ENCODE measurements at regions not wholly inside any gene's neighbourhood (a gene's known extent, or its start where the extent isn't known, plus 50 kb on each side); places are given as distances from the start of the nearest gene placed in this dataset.

DNA sequence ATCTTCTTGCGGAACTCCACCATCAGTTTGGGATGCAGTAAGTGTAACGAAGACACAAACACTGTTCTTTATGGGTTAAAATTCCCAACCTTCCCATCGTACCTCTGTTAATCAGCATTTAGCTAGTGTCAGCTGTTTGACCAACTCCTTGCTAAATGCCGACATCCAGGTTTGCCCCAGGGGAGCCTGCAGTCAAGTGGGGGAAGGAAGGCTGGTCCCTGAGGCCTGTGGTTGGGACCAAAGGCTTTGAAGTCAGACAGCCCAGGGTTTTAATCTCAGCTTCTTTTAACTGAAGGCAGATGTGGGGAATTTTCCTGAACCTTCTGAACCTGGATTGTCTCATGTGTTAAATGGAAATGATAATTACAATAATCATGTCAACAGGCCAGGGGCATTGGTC, 443.7 kb downstream of the GLRX3 start:
- no peaks in the 10 kb centered on the region; the same call in 1 of the 2 replicates for H3K27me3 ChIP-seq (ENCODE audit: control insufficient read depth, insufficient read depth, low read length)
- H3K9me3 ChIP-seq (ENCODE audit: control insufficient read depth, insufficient read depth, low read depth, low read length): no peaks in the 10 kb centered on the region
- H3K36me3 ChIP-seq (ENCODE audit: control insufficient read depth, insufficient read depth, low read length): no peaks in the 10 kb centered on the region
- no peak overlapping the region for H3K9ac ChIP-seq (ENCODE audit: low read length)
- H3K4me3 ChIP-seq (ENCODE audit: low read depth, low read length): no peak overlapping the region
- peaks cover 3% of the 10 kb centered on the region; the same call in 1 of the 2 replicates for H3K4me1 ChIP-seq (ENCODE audit: control insufficient read depth, insufficient read depth, low read length)
- H3K27ac ChIP-seq (ENCODE audit: low read depth, low read length): no peak overlapping the region

DNA sequence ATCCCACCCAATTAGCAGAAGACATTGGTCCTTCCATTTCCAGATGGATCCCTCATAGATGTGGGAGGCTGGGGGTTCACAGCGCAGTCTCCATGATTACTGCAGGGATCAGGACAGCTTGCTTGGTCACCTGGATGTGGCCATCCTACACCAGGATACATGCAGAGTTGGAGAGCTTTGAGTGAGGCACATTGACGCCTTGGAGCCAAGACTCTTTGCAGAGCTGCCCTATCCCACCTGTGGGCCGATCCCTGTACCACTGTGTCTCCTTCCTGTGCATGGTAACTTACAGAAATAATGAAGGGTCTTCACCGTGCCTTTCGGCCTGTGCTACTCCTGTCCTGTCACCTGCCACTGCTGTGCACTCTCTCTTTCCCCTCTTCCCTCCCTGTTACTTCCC, 444.8 kb downstream of the GLRX3 start:
- H3K9ac ChIP-seq (ENCODE audit: low read length): no peak overlapping the region
- peaks cover 3% of the 10 kb centered on the region; the same call in 1 of the 2 replicates for H3K4me1 ChIP-seq (ENCODE audit: control insufficient read depth, insufficient read depth, low read length)
- H3K27me3 ChIP-seq (ENCODE audit: control insufficient read depth, insufficient read depth, low read length): no peaks in the 10 kb centered on the region; the same call in 1 of the 2 replicates
- no peak overlapping the region for H3K27ac ChIP-seq (ENCODE audit: low read depth, low read length)
- no peaks in the 10 kb centered on the region for H3K36me3 ChIP-seq (ENCODE audit: control insufficient read depth, insufficient read depth, low read length)
- no peak overlapping the region for H3K4me3 ChIP-seq (ENCODE audit: low read depth, low read length)
- no peaks in the 10 kb centered on the region for H3K9me3 ChIP-seq (ENCODE audit: control insufficient read depth, insufficient read depth, low read depth, low read length)

DNA sequence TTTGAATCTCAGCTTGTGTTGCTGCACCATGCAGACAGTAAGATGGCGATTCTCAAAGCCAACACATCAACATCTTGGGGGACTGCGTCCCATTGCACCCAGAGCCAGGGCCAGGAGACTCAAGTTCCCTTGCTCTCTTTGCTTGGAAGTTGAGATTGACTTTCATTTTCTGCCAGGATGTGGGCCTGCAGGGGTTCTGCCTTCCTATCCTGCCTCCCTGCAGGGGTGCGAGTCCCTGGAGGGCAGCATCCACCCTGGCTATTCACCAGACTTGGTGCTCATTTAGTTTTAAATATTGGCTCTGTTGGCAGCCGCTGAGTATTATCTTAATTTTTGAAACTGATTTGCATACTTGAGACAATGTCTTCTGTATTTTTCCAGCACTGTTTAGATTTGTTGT, 451.5 kb downstream of the GLRX3 start:
- Histone ChIP-seq H3K4me3 (ENCODE audit: low read depth, low read length) (no peak overlapping the region), H3K27ac (ENCODE audit: low read depth, low read length) (no peak overlapping the region), H3K9me3 (ENCODE audit: control insufficient read depth, insufficient read depth, low read depth, low read length) (no peaks in the 10 kb centered on the region), H3K27me3 (ENCODE audit: control insufficient read depth, insufficient read depth, low read length) (no peaks in the 10 kb centered on the region), H3K36me3 (ENCODE audit: control insufficient read depth, insufficient read depth, low read length) (no peaks in the 10 kb centered on the region), H3K4me1 (ENCODE audit: control insufficient read depth, insufficient read depth, low read length) (peaks cover 12% of the 10 kb centered on the region), H3K9ac (ENCODE audit: low read length) (no peak overlapping the region)

DNA sequence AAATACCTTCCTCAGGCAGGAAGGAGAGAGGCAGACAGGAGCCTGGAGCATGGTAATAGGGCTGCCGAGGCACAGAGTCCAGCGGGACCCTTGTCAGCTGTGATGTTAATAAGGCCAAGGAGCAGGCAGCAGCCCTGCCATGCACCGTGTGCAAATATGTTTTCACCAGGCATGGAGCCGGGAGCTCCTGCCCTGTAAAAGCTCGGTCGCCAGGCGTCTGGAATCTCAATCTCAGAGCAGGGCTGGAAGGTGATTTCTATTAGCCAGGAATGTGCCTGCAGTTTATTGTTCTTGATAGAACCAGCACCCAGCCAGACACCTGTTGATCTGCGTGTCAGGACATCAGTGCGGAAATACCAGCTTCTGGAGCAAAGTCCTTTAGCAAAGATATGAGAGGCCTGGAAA, 469.8 kb downstream of the GLRX3 start:
- Histone ChIP-seq H3K4me3 (ENCODE audit: low read depth, low read length) (no peak overlapping the region), H3K4me1 (ENCODE audit: control insufficient read depth, insufficient read depth, low read length) (no peaks in the 10 kb centered on the region), H3K9ac (ENCODE audit: low read length) (no peak overlapping the region), H3K27me3 (ENCODE audit: control insufficient read depth, insufficient read depth, low read length) (no peaks in the 10 kb centered on the region; the same call in 1 of the 2 replicates), H3K27ac (ENCODE audit: low read depth, low read length) (no peak overlapping the region), H3K36me3 (ENCODE audit: control insufficient read depth, insufficient read depth, low read length) (no peaks in the 10 kb centered on the region), H3K9me3 (ENCODE audit: control insufficient read depth, insufficient read depth, low read depth, low read length) (no peaks in the 10 kb centered on the region)

DNA sequence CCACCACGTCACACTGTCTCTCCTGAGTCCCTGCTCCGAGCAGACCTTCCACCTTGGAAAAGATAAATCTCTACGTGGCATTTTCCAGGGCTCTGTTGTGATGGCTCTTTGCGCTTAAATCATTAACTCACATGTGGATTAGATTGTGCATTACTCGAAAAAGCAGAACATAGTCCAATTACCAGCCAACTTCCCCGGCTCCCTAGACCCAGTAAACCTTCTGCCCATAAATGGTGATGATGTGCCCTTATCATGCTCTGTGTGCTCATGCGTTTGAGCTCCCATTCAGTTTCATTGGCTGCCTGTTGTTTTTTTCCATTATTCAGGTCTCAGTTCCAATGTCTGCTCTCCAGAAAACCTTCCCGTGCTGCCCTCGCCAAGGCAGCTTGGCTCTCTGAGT, 471.2 kb downstream of the GLRX3 start:
- Histone ChIP-seq H3K27me3 (ENCODE audit: control insufficient read depth, insufficient read depth, low read length) (no peaks in the 10 kb centered on the region; the same call in 1 of the 2 replicates), H3K4me1 (ENCODE audit: control insufficient read depth, insufficient read depth, low read length) (no peaks in the 10 kb centered on the region), H3K9ac (ENCODE audit: low read length) (no peak overlapping the region), H3K27ac (ENCODE audit: low read depth, low read length) (no peak overlapping the region), H3K36me3 (ENCODE audit: control insufficient read depth, insufficient read depth, low read length) (no peaks in the 10 kb centered on the region), H3K4me3 (ENCODE audit: low read depth, low read length) (no peak overlapping the region), H3K9me3 (ENCODE audit: control insufficient read depth, insufficient read depth, low read depth, low read length) (peaks cover 4% of the 10 kb centered on the region; the same call in 1 of the 2 replicates)

DNA sequence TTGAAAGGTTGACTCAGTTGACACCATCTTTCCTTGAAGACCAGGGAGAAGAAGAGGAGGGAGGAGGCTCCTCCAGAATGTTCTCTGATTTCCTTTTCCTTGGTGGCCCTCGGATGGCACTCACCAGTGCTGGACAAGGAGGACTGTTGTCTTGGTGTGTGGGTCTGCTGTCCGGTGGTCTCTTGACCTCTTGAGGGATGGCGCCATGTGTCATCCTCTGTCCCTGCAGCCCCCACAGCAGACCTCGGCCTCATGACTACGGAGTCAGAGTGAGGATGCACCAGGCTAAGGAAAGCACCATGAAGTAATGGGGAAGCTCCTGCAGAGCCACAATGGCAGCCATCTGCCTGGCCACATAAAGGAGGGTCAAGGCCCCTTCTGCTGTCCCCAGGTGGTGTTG, 475.0 kb downstream of the GLRX3 start:
- H3K27ac ChIP-seq (ENCODE audit: low read depth, low read length): no peak overlapping the region
- H3K36me3 ChIP-seq (ENCODE audit: control insufficient read depth, insufficient read depth, low read length): no peaks in the 10 kb centered on the region
- H3K4me1 ChIP-seq (ENCODE audit: control insufficient read depth, insufficient read depth, low read length): peaks cover 8% of the 10 kb centered on the region
- no peaks in the 10 kb centered on the region; the same call in 1 of the 2 replicates for H3K27me3 ChIP-seq (ENCODE audit: control insufficient read depth, insufficient read depth, low read length)
- no peak overlapping the region for H3K9ac ChIP-seq (ENCODE audit: low read length)
- no peak overlapping the region for H3K4me3 ChIP-seq (ENCODE audit: low read depth, low read length)
- H3K9me3 ChIP-seq (ENCODE audit: control insufficient read depth, insufficient read depth, low read depth, low read length): peaks cover 7% of the 10 kb centered on the region; the same call in 1 of the 2 replicates

DNA sequence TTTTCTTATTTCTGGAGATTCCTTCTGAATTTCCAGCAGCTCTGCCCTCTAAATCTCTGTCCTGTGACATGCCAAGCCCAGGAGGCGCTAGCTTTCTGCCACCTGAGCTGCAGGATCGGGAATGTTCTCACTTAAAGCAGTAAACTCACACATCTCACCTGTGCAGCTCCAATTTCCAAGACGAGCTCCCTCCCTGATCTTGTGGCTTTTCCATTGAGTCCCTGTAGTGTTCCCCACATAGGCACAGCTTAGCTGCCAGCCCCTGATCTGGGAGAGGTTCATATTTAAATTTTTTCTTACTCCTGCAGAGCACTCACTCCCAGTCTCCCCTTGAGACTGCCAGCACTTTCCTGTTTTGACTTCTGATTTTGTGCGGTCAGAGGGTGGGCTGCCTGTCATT, 479.3 kb downstream of the GLRX3 start:
- Histone ChIP-seq H3K9ac (ENCODE audit: low read length) (no peak overlapping the region), H3K4me1 (ENCODE audit: control insufficient read depth, insufficient read depth, low read length) (peaks cover 12% of the 10 kb centered on the region), H3K27ac (ENCODE audit: low read depth, low read length) (no peak overlapping the region), H3K9me3 (ENCODE audit: control insufficient read depth, insufficient read depth, low read depth, low read length) (peaks cover 7% of the 10 kb centered on the region; the same call in 1 of the 2 replicates), H3K27me3 (ENCODE audit: control insufficient read depth, insufficient read depth, low read length) (no peaks in the 10 kb centered on the region), H3K36me3 (ENCODE audit: control insufficient read depth, insufficient read depth, low read length) (no peaks in the 10 kb centered on the region), H3K4me3 (ENCODE audit: low read depth, low read length) (no peak overlapping the region; the same call in 1 of the 2 replicates)

DNA sequence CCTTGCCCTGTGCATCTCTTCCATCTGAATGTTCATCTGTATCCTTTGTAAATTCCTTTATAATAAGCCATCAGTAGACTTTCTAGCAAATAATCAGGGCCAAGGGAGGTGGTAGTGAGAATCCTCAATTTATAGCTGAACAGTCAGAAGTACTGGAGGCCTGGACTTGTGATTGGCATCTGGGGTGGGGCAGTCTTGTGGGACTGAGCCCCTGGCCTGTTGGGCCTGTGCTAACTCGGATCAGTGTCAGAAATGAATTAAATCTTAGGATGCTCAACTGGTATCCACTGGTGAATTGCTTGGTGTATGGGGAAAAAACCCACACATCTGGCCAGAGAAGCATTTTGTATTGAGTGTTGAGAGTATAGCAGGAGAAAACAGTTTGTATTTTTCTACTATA, 481.8 kb downstream of the GLRX3 start:
- Histone ChIP-seq H3K9me3 (ENCODE audit: control insufficient read depth, insufficient read depth, low read depth, low read length) (no peaks in the 10 kb centered on the region), H3K27me3 (ENCODE audit: control insufficient read depth, insufficient read depth, low read length) (no peaks in the 10 kb centered on the region), H3K4me3 (ENCODE audit: low read depth, low read length) (no peak overlapping the region), H3K9ac (ENCODE audit: low read length) (no peak overlapping the region), H3K36me3 (ENCODE audit: control insufficient read depth, insufficient read depth, low read length) (no peaks in the 10 kb centered on the region), H3K27ac (ENCODE audit: low read depth, low read length) (no peak overlapping the region), H3K4me1 (ENCODE audit: control insufficient read depth, insufficient read depth, low read length) (peaks cover 16% of the 10 kb centered on the region)

DNA sequence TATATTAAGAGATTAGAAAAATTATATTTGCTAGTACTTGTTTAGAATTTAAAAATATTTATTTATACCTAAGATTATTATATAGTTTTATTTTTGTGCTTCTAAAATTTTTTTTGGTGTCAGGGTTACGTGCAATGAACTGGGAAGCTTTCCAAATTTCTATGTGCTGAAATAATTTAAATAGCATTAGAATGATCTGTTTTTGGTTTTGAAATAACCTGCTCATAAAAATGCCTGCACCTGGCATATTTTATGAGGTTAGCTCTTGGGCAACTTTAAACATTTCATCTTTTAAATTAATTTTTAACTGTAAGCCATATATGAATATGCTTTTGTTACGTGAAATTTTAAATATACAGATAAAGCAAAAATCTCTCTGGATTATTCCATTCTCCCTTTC, 482.5 kb downstream of the GLRX3 start:
- no peaks in the 10 kb centered on the region for H3K9me3 ChIP-seq (ENCODE audit: control insufficient read depth, insufficient read depth, low read depth, low read length)

DNA sequence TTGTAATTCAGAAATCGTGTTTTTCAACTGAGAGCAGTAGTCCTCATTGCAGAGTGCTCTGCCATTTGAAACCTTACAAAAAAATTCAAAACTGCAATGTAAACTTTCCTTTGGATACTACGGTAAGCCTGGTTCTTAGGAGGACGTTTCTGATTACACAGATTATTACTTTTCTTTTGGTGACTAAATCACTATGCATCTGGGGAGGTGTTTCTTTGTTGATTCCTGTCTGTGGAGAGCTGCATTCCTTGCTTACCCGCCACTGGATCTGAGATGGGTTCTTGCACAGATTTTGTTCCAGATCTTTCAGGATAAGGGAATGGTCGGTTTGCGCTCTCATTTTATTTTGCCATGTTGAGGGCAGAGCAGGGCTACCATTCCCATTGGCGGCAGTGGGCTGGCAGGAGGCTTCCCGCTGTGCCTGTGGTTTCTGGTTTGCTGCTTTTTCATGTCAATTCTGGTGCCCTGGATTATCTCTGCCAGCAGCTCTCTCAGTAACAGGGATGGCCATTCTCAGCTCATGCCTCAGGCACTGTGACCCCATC, 485.1 kb downstream of the GLRX3 start:
- Histone ChIP-seq H3K4me1 (ENCODE audit: control insufficient read depth, insufficient read depth, low read length) (peaks cover 14% of the 10 kb centered on the region), H3K36me3 (ENCODE audit: control insufficient read depth, insufficient read depth, low read length) (no peaks in the 10 kb centered on the region), H3K9ac (ENCODE audit: low read length) (no peak overlapping the region), H3K27ac (ENCODE audit: low read depth, low read length) (no peak overlapping the region), H3K27me3 (ENCODE audit: control insufficient read depth, insufficient read depth, low read length) (no peaks in the 10 kb centered on the region), H3K9me3 (ENCODE audit: control insufficient read depth, insufficient read depth, low read depth, low read length) (no peaks in the 10 kb centered on the region), H3K4me3 (ENCODE audit: low read depth, low read length) (no peak overlapping the region)

More for the DNA sequence above, 482.5 kb downstream of the GLRX3 start:
- Histone ChIP-seq H3K36me3 (ENCODE audit: control insufficient read depth, insufficient read depth, low read length) (no peaks in the 10 kb centered on the region), H3K4me1 (ENCODE audit: control insufficient read depth, insufficient read depth, low read length) (peaks cover 19% of the 10 kb centered on the region), H3K27ac (ENCODE audit: low read depth, low read length) (no peak overlapping the region), H3K4me3 (ENCODE audit: low read depth, low read length) (no peak overlapping the region), H3K27me3 (ENCODE audit: control insufficient read depth, insufficient read depth, low read length) (no peaks in the 10 kb centered on the region), H3K9ac (ENCODE audit: low read length) (no peak overlapping the region)

DNA sequence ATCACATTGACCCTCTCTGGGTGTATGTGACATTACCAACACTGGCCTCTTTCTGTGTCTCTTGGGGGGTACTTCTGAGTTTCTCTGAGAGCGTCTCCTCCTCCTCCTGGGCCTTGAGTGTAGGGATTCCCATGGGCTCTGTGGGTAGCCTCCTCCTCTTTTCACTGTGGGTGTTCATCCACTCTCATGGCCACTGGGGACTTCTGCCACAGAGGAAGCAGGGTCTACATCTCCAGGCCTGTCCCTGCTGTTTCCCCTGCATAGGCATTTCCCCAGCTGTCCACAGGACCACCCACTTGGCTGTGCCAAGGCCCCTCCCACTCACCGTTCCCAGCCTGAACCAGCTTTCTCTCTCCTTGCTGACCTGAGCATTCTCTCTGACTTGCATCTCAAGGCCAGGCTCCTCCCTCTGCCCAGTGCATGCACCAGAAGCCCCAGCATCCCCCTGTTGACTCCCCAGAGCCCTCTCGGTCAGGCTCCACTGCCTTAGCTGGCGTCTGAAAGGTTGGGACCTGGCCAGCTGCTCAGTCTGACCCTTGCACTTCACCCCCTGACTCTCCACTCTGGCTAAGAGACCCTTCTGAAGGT, 487.6 kb downstream of the GLRX3 start:
- H3K4me3 ChIP-seq (ENCODE audit: low read depth, low read length): no peak overlapping the region
- no peaks in the 10 kb centered on the region for H3K9me3 ChIP-seq (ENCODE audit: control insufficient read depth, insufficient read depth, low read depth, low read length)
- no peaks in the 10 kb centered on the region for H3K36me3 ChIP-seq (ENCODE audit: control insufficient read depth, insufficient read depth, low read length)

More for the DNA sequence above, 487.6 kb downstream of the GLRX3 start:
- H3K27ac ChIP-seq (ENCODE audit: low read depth, low read length): no peak overlapping the region
- peaks cover 11% of the 10 kb centered on the region; the same call in 1 of the 2 replicates for H3K4me1 ChIP-seq (ENCODE audit: control insufficient read depth, insufficient read depth, low read length)
- no peaks in the 10 kb centered on the region for H3K27me3 ChIP-seq (ENCODE audit: control insufficient read depth, insufficient read depth, low read length)
- no peak overlapping the region for H3K9ac ChIP-seq (ENCODE audit: low read length)
